ENCODE measurements at regions not wholly inside any gene's neighbourhood (a gene's known extent, or its start where the extent isn't known, plus 50 kb on each side); places are given as distances from the start of the nearest gene placed in this dataset.

DNA sequence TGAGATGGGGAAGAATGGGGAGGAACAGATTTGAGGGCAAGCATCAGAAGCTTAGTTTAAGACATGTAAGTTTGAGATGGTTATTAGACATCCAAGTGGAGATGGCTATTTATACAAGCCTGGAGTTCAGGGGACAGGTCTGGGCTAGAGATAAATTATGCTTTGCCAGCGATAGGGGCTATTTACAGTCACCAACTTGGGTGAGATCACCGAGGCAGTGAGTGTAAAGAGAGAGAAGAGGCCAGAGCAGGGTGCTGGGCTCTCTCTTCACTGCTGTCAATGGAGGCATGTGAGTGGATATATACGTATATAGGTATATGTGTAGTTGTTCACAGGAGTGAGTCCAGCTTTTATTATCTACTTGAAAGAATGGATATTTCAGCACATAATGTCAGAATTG lies 81.0 kb downstream of the QPCT start:
- no peak for DNase-seq

GRCh38 chr2:37427241-37427640 lies 82.8 kb downstream of the QPCT start:
- DNase-seq, result no peak

DNA sequence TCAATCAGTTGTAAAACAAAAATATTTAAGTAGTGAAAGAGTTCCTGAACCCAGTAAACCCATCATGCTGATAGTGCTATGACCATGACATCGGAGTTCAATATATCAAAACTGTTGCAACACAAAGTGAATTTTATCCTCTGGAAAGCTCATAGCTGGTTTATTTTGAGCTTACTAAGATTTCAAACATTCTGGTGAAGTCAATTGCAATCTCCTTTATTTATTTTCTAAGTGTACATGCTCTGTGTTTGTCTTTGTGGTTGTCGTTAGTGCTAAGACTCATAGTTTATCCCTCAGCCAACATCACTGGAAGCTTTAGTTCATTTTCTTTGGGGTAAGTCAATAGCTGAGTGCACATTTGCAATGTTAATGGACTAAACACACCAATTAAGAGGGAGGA lies 91.9 kb downstream of the QPCT start:
- DNase-seq, result no peak

DNA sequence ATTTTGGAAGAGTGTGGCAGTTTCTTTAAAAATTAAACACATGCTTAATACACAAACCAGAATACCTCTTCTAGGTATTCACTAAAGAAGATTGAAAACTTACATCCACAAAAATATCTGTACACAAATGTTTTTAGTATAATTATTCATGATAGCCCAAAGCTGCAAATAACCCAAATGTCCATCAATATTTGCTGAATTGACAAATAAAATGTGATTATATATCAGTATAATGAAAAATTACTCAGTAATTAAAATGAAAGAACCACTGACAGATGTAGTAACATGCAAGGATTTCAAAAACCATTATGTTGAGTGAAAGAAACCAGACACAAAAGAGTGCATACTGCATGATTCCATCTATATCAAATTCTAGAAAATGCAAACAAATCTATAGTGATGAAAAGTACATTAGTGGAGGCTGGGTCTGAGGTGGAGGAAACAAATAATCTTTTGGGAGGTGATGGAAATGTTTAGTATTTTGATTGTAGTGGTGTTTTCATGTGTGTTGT lies 94.8 kb downstream of the QPCT start:
- DNase-seq, result no peak

DNA sequence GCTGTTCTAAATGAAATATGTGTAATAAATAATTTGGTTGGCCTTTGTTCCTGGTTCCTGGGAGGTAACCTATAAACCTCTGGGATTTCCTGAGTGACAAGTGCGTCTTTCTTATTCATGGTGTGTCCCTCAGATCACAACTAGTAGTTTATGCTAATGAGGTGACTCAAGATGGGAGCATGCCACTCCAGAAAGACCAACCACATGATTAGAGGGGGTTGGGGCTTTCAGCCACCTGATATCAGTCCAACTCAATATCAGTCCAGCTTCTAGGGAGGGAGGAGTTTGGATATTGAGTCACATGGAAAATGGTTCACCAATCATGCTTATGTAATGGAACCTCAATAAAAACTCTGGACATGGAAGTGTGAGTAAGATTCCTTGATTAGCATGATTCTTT lies 96.6 kb downstream of the QPCT start:
- DNase-seq, result no peak

- DNase-seq, result no peak
These were observed 98.7 kb downstream of the QPCT start for GRCh38 chr2:37443082-37443481.

DNA sequence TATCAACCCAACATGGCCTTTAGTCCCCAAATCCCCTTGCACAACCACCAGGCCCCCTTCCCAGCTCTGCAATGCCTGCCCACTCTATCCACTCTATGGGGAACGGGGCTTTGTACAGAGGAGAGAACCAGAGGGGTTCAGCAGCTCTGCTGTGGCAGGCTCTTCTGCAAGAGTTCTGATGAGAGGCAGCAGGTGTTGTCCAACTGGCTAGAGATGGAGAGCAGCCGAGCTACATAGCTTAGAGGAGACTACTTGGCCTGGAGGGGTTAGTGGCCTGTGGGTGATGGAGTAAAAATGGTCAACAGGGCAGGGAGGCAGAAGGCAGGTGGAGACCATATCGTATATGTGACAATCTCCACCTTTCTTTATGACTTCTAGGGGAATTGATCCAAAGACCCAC lies 103.0 kb downstream of the QPCT start:
- no peak for DNase-seq

DNA sequence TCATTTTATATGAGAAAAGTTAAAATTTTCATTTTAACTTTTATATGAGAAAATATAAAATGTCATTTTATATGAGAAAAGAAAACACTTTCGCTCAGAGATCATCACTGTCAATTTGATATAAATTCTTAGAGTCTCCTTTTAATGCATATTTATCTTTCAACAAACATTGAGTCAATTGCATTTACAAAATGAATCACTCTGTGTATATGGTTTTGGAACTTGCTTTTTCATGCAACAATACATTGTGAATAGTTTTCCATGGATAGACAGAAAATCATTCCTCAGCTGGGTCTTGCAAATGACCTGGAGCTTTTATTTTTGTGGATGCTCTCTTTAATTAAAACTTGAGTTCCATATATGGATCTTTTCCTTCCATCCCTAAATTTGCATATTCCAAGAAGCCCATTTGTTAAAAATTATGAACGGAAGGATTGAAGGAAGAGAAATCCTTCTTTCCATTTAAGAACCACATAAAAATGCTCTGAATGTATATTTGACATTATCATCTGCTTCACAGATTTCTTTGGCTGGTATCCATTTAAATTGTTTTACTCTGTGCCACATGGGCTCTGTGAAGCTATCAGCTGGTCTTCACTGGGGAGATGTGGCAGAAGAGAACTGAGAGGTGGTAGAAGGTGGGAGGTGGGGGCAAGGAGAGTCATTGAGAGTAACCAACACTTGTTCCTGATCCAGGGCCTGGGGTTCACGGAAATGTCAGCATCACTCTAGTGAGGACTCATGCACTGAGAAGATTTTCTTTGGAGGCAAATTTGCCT lies 104.1 kb downstream of the QPCT start:
- no peak for DNase-seq

DNA sequence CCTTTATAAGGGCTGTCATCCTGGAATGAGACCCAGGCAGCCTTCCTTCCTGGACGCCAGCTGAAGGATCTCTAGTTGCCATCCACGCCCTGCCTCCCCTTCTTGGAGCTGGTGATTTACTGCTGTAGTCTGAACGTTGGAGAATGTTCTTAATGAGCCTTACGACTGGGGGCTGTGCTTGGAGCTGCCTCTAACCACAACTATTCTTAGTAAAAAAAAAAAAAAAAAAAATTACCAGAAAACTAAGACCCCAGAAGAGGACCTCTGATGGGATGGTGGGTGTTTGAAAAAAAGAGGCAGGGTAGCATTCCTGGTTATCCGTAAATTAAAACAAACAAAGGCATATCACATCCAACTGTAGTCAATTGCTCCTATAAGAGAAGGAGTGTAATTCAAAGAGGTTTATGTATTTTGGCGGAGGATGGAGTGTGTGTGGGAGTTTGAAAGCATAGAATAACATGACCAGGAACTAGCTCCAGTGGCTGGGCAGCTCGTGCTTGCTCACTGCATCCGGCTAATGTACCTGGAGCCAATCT lies 105.4 kb downstream of the QPCT start:
- DNase-seq, result no peak

- no peak for DNase-seq
These were observed 108.6 kb downstream of the QPCT start for GRCh38 chr2:37453027-37453426.

DNA sequence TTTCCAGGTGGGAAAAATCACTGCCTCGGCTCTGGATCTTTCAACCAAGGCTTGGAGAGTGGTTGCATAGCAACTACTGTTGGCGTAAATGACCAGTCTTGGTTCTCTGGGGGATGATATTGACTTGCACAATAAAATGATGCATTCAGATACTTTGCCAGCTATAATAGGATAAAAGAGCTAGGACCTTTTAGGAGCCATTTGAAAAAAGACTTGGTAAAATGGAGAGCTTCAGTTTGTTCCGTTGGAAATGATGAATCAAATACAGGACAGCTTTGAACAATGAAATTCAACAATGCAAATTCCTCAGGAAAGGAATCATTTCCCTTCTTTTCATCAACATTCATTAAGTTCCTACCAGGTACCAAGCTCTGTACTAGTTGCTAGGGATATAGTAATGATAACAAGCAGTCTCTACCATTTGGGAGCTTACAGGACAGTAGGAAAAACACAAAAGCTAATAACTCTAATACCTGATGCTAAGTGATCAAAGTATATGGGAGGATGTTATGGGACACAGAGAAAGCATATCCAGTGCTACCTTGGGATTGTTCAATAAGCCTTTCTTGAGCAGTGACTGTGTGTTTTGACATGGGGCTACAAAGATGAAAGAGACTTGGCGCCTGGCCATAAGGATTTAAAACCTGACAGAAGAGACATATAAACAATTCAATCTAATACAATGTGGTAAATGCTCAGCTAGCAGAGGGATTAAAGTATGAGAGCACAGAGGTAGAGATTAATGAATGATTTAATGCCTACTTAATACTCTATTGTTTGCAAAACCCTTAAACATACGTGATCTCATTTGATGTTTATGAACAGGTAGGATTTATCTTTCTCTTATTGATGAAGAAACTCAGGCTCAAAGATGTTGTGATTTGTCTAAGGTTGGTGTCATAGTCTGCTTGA lies 110.7 kb downstream of the QPCT start:
- DNase-seq, result no peak

DNA sequence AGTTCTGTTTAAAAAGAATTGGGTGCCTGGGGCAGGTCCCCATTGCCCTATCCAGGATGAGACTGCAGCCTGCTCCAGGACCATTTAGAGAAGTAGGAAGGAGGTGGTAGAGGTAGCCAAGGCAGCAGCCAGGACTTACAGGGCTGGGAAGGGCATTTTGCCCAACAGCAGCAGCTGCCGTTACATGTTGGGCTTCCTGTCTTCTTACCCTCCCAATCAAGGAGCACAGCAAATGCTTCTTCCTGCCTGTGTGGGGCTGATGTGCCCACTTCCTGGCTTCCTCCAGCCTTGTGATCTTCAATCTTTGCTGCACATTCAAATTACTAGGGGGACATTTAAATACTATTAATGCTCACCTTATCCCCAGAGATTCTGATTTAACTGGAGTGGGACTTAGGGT lies 112.0 kb downstream of the QPCT start:
- no peak for DNase-seq

DNA sequence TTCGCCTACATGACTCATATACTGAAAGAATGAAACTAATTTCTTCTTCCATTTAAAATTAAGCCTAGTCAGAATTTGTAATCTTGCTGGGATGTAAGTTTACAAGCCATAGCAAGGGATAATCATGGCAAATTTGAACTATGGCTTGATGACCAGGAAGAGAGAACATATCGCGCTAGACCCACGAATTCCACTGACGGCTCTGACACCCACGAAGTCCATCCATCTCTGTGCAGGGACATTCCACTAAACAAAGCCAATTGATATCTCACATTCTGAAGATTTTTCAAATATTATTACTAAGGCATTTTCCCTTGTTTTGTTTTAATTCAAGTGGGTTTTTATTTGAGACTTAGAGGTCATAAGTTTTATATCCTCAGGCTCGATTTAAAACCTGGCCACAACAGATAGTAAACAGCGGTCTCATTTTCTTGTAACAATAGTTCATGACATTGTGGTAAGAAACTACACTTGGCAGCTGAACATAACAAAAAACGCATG lies 113.0 kb downstream of the QPCT start:
- DNase-seq, result no peak

GRCh38 chr2:37458133-37458532 lies 113.7 kb downstream of the QPCT start:
- no peak for DNase-seq

DNA sequence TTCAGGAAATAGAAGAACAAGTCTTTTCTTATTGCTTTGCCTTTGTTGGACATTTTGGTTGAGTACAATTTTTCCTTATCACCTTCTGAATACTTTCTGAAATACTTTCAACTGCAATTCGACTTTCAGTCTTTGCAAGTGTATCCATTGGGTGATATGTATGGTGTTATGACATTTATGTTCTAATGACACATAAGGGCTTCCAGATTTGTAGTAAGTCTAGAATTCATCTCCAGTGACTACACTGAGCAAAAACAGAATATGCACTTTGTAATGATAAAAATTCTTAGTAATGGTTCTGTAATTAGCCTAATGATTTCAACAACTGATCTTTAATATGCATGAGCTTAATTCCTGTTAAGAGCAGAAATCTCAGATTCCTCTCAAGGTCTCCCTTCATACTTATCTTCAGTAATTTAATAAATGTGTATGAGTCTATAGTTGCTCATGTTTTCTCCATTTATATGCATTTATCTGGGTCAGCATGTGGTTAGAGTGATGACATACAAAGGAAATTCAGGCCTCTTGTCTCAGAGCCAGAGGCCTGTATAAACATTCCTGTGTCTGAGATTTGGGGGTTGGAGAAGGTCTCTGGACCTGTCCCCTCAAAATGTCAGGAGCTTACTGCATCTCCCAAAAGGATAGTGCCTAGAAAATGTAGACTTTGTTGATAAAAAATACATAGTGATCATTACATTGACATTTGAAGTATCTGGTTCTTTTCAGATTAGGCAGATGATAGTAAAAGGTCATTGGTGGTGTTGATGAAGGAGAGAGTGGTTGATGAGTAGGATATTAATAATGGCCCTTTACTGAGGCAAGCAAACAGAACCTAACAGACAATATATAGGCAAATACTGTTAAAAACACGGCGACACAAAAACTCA lies 114.9 kb downstream of the QPCT start:
- no peak for DNase-seq

- DNase-seq, result no peak
These were observed 116.4 kb downstream of the QPCT start for GRCh38 chr2:37460896-37461229.

DNA sequence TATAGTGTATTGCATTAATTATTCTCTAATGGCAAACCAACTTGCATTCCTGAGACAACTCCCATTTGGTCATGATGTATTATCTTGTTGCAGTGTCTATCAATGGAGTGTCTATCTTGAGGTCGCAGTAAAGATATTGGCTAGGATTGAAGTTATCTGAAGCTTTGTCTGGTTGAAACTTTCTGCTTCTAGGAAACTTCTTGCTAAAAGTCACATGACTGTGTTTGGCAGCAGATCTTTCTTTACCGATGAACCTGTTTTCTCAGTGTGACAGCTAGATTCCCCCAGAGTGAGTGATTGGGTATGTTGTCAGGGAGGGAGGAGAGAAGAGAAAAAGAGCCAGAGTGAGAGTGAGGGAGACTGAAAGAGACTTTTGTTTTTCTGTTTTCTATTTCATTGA lies 119.6 kb downstream of the QPCT start:
- no peak for DNase-seq

- no peak for DNase-seq
These were observed 122.2 kb downstream of the QPCT start for GRCh38 chr2:37466533-37467222.

GRCh38 chr2:37468170-37468569 lies 123.7 kb downstream of the QPCT start:
- no peak for DNase-seq

DNA sequence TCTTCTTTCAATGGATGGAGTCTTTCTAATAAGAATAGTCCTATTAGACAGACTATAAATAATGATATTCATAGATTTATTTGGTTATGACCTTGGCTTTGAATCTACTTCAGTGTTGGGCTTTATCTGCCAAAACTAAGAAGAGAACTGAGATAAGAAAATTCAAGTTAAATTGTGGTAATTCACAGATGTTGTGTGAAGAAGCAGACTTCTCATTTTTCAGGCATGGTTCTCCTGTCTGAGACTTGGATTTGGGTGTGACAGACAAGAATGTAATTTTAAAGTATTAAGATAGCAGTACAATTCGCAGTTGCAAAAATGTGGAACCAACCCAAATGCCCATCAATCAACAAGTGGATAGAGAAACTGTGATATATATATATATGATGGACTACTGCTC lies 124.7 kb downstream of the QPCT start:
- DNase-seq, result no peak

- DNase-seq, result no peak
These were observed 126.7 kb downstream of the QPCT start for GRCh38 chr2:37471104-37471503.

GRCh38 chr2:37471994-37472393 lies 127.6 kb downstream of the QPCT start:
- no peak for DNase-seq
